ENCODE measurements at regions not wholly inside any gene's neighbourhood (a gene's known extent, or its start where the extent isn't known, plus 50 kb on each side); places are given as distances from the start of the nearest gene placed in this dataset.
"Not testable (repeated sequence)": the region's sequence is repeated elsewhere in the genome, so short reads cannot be mapped to it uniquely, and the experiment has no call there.

- DNase-seq, result no peak
These were observed 412.0 kb upstream of the NR3C2 start for GRCh38 chr4:148854203-148854602.

GRCh38 chr4:148852092-148852699 is 410.0 kb upstream of the NR3C2 start:
- no peak for DNase-seq

DNA sequence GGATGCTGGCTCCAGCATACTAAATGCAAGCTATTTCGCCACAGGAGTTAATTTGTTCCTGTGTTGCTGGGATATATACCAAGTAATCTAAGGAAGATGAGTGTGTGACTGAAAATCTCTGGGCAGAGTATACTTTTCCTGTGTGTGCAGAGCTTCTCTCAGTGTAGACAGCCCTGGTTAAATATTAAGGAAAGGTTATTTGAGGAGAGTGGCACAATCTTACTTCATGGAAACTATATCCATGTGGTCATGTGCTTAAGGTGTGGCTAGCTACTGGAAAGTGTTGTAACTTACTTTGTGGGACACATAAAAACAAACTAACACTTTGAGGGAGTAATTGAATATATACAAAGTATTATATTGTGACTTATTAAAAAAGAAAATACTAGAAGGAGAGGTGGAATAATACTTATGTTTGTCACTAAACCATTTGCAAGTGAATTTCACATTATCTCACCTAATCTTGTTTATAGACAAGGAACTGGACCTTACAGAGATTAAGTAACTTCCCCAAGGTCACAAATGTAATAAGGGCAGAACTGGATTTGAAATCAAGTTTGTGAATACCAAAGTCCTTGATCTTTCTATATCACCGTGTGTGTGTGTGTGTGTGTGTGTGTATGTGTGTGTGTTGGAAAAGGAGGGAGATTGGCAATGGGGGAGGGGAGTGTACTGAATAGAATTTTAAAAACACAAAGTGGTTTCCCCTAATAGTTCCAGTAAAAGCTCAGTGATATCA is 408.2 kb upstream of the NR3C2 start:
- no peak for DNase-seq

- DNase-seq, result no peak
These were observed 407.4 kb upstream of the NR3C2 start for GRCh38 chr4:148849581-148849980.

DNA sequence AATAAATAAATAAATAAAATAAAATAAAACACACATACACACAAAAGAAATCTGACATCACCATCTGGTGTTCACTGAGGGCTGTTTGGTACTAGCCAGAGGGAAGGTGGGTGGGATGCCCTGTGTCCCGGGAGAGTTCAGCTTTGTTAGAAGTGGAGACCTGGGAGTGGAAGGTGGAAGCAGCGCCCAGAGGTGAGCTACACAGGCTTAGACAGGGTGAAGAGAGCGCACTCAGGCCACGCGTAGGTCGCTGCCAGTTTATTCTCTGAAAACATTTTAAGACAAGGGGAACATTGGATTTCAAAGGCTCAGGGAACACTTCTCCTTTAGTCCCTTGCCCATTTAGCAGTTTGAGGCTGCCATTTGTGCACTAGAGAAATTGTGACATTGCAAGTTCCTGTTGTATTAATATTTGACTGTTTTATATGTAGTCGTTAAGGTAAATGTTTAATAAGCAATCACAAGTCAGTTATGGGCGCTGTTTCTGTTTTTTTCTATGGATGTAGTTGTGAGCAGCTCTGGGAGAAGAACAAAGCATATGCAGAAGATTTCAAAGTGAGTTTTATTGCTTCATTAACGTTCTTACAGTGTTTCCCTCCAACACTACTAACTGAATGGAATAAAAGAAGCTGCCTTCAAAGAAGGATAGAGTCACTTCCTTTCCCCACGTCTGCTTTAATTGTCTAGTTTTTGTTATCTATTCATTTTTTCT is 405.5 kb upstream of the NR3C2 start:
- no peak for DNase-seq

- no peak for DNase-seq
These were observed 403.4 kb upstream of the NR3C2 start for GRCh38 chr4:148845609-148846008.

GRCh38 chr4:148843625-148844024 is 401.4 kb upstream of the NR3C2 start:
- DNase-seq, result no peak

DNA sequence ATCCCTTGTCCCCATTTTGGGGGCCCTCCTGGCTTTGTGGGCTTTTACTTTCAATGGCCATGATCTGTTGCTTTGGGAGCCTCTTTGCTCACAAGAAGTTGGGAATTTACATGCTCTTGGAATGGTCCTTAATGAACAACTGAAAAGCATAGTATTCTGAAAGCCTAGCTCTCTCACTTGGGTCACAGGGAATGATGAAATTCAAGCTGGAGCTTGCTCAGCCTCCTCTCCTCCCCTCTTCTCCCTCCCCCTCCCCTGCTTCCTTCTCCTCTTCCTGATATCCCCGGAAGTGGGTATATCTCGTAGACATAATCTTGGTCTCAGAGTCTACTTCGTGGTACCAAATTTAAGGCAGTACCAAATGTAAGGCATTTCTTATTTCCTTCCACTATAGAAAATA is 400.6 kb upstream of the NR3C2 start:
- DNase-seq, result no peak

GRCh38 chr4:148837571-148837970 is 395.4 kb upstream of the NR3C2 start:
- DNase-seq, result not testable (repeated sequence)

DNA sequence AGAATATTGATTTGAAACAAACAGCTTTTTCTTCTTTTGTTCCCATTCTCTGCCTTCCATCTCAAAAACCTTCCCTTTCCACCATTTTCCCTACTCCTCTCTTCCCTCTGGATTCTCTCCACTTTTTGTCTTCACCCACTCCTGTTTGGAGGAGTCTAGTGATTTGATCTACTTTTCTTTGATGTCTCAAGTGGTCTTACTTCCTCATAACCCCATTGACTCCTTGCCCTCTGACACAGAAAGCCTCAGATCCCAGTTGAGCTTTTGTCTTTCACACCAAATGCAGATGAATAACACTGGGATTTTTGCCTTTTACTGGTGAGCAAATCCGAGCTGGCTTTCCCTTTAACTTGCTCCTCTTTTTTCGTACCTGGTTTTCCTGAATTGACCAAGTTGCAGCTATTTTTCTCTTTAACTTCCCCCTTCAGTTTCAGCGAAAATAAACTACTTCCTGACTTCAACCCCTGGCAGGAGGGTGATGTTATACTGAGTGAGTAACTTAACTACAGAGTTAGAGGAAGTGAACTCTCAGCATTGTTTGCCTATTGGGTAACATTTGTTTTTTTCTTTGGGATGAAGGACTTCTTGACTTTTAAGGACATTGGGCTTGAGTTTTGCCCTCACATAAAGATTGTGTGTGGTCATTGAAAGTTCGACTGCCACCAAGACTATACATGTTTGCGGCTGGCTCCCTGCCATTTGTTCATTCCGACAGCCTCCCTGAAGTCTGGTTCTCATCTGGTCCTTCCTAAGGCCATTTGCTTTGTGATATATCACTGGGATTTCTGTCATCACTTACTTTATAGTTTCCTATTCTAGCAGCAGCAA is 392.8 kb upstream of the NR3C2 start:
- no peak for DNase-seq

- DNase-seq, result peak in 1 of 2 experiments; percentile 17
These were observed 389.7 kb upstream of the NR3C2 start for GRCh38 chr4:148831945-148832344.

- DNase-seq, result no peak
These were observed 386.1 kb upstream of the NR3C2 start for GRCh38 chr4:148828291-148828690.

GRCh38 chr4:148827781-148828180 is 385.6 kb upstream of the NR3C2 start:
- no peak for DNase-seq

DNA sequence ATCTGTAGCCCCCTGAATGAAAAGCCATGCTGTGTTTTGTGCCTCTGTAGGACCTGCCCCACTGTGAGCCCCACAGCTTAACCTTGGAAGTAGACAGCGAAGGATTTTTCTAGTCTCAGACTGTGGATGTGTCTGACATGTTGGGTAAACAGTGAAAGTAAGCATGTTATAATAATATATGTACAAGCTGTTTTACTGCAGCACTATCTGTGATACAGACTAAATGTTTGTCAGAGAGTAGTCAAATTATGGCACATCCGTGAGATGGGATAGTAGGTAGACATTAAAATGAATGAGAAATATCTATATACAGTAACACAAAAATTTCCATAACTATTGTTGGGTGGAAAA is 381.2 kb upstream of the NR3C2 start:
- DNase-seq, result no peak

DNA sequence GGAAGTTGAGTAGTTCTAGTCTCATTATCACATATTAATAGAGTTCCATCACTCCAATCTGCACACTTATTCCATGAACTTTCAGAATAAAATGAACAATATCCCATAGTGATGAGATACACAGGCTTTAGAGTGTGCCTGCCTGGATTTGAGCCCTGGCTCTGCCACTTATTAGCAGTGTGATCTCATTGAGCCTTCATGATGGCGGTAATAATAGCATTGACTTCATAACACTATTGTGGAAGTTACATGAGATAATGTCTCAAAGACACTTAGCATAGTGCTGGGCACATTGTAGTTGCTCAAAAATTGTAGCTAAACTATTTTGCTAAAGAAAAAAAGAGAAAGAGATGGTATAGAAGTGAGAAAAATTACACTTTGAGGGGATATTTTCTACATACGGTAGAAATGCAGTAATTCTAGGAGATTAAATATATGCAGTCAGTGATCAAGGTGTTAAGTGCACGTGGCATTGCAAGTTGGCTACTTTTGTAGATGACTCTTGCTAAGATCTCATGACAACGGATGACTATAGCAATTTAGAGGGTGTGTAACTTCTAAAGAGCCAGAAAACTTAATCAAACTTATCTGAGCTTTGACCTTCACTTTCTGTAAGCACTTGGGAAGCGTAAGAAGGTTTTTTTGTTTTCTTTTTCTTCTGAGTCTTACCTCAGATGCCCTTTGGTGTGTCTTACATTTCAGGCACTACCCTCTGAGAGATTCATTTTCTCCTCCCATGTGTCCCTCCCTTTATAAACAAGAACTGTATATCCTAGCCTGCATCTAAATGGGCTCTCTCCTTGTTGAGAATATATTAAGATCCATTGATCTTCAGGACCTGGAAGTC is 380.6 kb upstream of the NR3C2 start:
- DNase-seq, result no peak

DNA sequence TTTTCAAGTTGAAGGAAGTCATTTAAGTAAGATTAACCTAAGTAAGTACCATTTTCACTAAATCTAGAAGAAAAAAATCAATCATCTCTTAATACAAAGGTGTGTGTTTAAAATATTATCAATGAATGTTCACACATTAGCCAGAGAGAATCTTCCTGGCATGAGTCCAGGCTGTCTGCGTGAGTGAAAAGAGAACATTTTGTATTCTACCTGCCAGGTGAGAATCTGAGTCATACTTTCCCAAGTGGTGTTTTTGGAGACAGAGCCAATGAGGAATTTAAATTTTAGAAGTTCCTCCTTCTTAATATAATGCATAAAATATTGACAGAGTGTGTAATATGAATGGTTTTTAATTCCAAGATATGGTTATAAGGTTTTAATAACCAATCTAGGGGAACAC is 371.8 kb upstream of the NR3C2 start:
- DNase-seq, result no peak

DNA sequence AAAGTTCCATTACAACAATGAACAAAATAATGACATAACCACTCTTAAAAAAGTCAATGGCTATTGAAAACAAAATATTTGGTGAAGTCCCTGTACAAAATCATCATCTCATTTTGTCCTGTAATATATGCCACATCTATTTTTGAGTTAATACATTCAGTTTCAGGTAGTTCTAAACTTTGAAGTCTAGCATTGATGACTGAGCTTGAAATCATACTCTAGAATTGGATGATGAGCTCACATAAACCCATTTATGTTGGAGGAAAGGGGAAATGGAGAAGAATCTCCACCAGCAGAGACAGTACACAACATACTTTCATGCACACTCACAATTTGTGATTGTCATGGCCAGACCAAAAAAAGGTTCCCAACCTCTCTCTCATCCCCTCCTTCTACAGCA is 371.1 kb upstream of the NR3C2 start:
- no peak for DNase-seq

DNA sequence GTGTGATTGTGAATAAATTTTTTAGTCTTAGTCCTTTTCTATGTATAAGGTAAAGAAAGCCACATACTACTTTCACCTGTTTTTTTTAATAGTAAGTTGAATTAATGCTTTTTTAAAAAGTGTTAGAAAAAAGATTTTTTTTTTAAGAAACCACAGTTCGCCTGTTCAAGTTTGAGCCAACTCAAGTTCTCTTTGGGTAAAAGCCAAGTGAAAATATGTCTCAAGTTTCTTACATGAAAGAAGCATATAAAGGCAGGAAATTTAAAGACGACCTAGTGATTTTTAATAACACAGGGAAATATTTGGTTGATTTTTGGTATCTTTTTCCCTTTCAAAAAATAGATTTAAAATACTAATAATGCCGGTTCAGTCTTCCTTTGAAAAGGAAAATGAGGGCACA is 369.9 kb upstream of the NR3C2 start:
- DNase-seq, result no peak

- no peak for DNase-seq
These were observed 368.2 kb upstream of the NR3C2 start for GRCh38 chr4:148810461-148810860.

DNA sequence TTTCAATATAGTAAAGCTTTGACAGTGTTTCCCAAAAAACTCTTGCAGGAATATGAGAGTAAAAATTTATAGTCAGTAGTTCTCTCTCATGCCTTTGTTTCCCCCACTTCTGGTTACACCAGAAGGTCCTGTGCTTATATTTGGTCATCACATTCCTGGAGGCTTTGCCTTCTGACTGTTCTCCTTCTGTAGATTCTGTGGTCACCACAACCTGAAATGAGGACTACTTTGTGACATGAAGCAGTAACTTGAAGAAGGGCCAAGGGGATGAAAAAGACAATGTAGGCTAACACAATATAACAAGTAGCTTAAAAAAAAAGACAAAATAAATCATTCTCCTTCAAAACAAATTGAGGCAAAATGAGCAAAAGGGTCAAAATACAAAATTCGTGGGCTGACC is 366.2 kb upstream of the NR3C2 start:
- no peak for DNase-seq

- DNase-seq, result no peak
These were observed 358.7 kb upstream of the NR3C2 start for GRCh38 chr4:148800940-148801339.

GRCh38 chr4:148800336-148800885 is 358.2 kb upstream of the NR3C2 start:
- DNase-seq, result no peak
